H1 (cell line): ENCODE measurements at regions not wholly inside any gene's neighbourhood (a gene's known extent, or its start where the extent isn't known, plus 50 kb on each side); places are given as distances from the start of the nearest gene placed in this dataset.

ENCODE experiments used
- BACH1 ChIP-seq: IDR thresholded peaks from 2 replicates; pipeline ENCODE4 v1.6.1; 2012; ENCODE audit warnings: low read length, improper control_type of control experiment
- CTCF ChIP-seq, 3 experiments: IDR thresholded peaks; 1 replicate in 2 of 3; 2 replicates in 1 of 3; pipeline versions ENCODE4 v1.5.1 to v1.6.1; 2011; ENCODE audit warnings: low read length in 3 of 3, mild to moderate bottlenecking in 3 of 3, inconsistent platforms in 2 of 3, low read depth in 1 of 3, moderate library complexity in 1 of 3; ENCODE audit not compliant: insufficient read depth in 1 of 3; ENCODE audit errors: control extremely low read depth in 1 of 3
- GTF2F1 ChIP-seq: IDR thresholded peaks from 2 replicates; pipeline ENCODE4 v1.6.1; 2012; ENCODE audit warnings: low read depth, low read length, improper control_type of control experiment, borderline replicate concordance
- MAX ChIP-seq: IDR thresholded peaks from 2 replicates; pipeline ENCODE4 v1.6.1; 2012; ENCODE audit warnings: inconsistent platforms
- RAD21 ChIP-seq, 2 experiments: IDR thresholded peaks in 1 of 2; conservative IDR thresholded peaks in 1 of 2; 2 replicates each; pipeline ENCODE4 v1.6.1; 2011; ENCODE audit warnings: low read depth in 2 of 2, low read length in 2 of 2, improper control_type of control experiment in 1 of 2, inconsistent platforms in 1 of 2, mild to moderate bottlenecking in 1 of 2, moderate library complexity in 1 of 2
- RFX5 ChIP-seq: IDR thresholded peaks from 2 replicates; pipeline ENCODE4 v1.6.1; 2011; ENCODE audit warnings: low read depth, low read length, improper control_type of control experiment, borderline replicate concordance
- USF2 ChIP-seq: IDR thresholded peaks from 2 replicates; pipeline ENCODE4 v1.6.1; 2011; ENCODE audit warnings: low read length, improper control_type of control experiment

- TF ChIP-seq RFX5 (no peak), MAX (no peak), USF2 (no peak), RAD21 (IDR thresholded peaks at IDR 0.05 in 1 of 2, conservative IDR thresholded peaks at IDR 0.05 in 1 of 2; ENCODE audit: low read depth in 2 of 2, low read length in 2 of 2) (no peak), GTF2F1 (no peak), BACH1 (no peak), CTCF (IDR thresholded peaks at IDR 0.05; ENCODE audit: control extremely low read depth in 1 of 3, insufficient read depth in 1 of 3, low read depth in 1 of 3, low read length in 3 of 3) (no peak)
Observed at GRCh38 chr6:4403023-4403752, 267.8 kb upstream of the ECI2 start.
